ENCODE measurements at regions not wholly inside any gene's neighbourhood (a gene's known extent, or its start where the extent isn't known, plus 50 kb on each side); places are given as distances from the start of the nearest gene placed in this dataset.

- TF ChIP-seq, protein P1, sequence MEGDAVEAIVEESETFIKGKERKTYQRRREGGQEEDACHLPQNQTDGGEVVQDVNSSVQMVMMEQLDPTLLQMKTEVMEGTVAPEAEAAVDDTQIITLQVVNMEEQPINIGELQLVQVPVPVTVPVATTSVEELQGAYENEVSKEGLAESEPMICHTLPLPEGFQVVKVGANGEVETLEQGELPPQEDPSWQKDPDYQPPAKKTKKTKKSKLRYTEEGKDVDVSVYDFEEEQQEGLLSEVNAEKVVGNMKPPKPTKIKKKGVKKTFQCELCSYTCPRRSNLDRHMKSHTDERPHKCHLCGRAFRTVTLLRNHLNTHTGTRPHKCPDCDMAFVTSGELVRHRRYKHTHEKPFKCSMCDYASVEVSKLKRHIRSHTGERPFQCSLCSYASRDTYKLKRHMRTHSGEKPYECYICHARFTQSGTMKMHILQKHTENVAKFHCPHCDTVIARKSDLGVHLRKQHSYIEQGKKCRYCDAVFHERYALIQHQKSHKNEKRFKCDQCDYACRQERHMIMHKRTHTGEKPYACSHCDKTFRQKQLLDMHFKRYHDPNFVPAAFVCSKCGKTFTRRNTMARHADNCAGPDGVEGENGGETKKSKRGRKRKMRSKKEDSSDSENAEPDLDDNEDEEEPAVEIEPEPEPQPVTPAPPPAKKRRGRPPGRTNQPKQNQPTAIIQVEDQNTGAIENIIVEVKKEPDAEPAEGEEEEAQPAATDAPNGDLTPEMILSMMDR (IDR thresholded peaks at IDR 0.05): no peak
- TF ChIP-seq POLR2A (IDR thresholded peaks at IDR 0.05): no peak
Measured at GRCh38 chr4:136599890-136600289, 932.4 kb downstream of the PCDH18 start.
